K562 (cell line): ENCODE measurements at regions not wholly inside any gene's neighbourhood (a gene's known extent, or its start where the extent isn't known, plus 50 kb on each side); places are given as distances from the start of the nearest gene placed in this dataset.

Experiments
- DLX4 ChIP-seq: fragments of 250-450 bp; sonication (Bioruptor Pico); IDR thresholded peaks from 2 replicates; pipeline ENCODE4 v1.6.1; 2021; ENCODE audit warnings: mild to moderate bottlenecking
- MAFK ChIP-seq: IDR thresholded peaks from 2 replicates; pipeline ENCODE4 v1.6.1; 2011; ENCODE audit warnings: low read length, improper control_type of control experiment
- MTF1 ChIP-seq: fragments of 250-450 bp; sonication (Bioruptor Pico); IDR thresholded peaks from 2 replicates; pipeline ENCODE4 v1.9.0; 2021; ENCODE audit warnings: moderate library complexity, mild to moderate bottlenecking, inconsistent platforms, borderline replicate concordance
- NFATC3 ChIP-seq: fragments of 450-650 bp; IDR thresholded peaks from 2 replicates; pipeline ENCODE4 v1.6.1; 2017; ENCODE audit warnings: mild to moderate bottlenecking
- NR1H2 ChIP-seq: sonication (generic); formaldehyde crosslinking; IDR thresholded peaks from 2 replicates; pipeline ENCODE4 v1.4.0; 2020; ENCODE audit warnings: mild to moderate bottlenecking, missing genetic modification reagents
- ZKSCAN8 ChIP-seq: fragments of 200-800 bp; sonication (Bioruptor generic); IDR thresholded peaks from 2 replicates; pipeline ENCODE4 v1.6.1; 2016; ENCODE audit warnings: missing genetic modification characterization, missing compliant biosample characterization
- ZNF407 ChIP-seq: fragments of 450-650 bp; IDR thresholded peaks from 2 replicates; pipeline ENCODE4 v1.6.1; 2016; ENCODE audit warnings: low read depth

- TF ChIP-seq ZNF407 (no peak), MAFK (no peak), ZKSCAN8 (no peak), NR1H2 (CRISPR knock-in tag) (no peak), DLX4 (CRISPR knock-in tag) (no peak), MTF1 (no peak), NFATC3 (no peak)
Observed at GRCh38 chr6:132135409-132135808, 184.2 kb upstream of the CCN2 start (continued).
